Peyer's patch (tissue), 4 donors: ENCODE measurements at regions not wholly inside any gene's neighbourhood (a gene's known extent, or its start where the extent isn't known, plus 50 kb on each side); places are given as distances from the start of the nearest gene placed in this dataset.

Experiments used
- CTCF ChIP-seq, 6 experiments: fragments of 450-650 bp in 4 of 6; fragments of 200-600 bp in 2 of 6; sonication (generic) in 1 of 6; IDR thresholded peaks; one replicate each; pipeline ENCODE4 v1.5.1; 2017 to 2019; ENCODE audit warnings: antibody characterized with exemption in 6 of 6, mild to moderate bottlenecking in 3 of 6, moderate library complexity in 1 of 6
- POLR2A ChIP-seq, 2 donors: fragments of 450-650 bp; IDR thresholded peaks; one replicate each; pipeline ENCODE4 v1.5.1; 2017; ENCODE audit warnings: antibody characterized with exemption in 2 of 2, mild to moderate bottlenecking in 2 of 2, moderate library complexity in 2 of 2

- TF ChIP-seq CTCF (IDR thresholded peaks at IDR 0.05), result no peak
- no peak for TF ChIP-seq POLR2A (IDR thresholded peaks at IDR 0.05)
Observed at GRCh38 chr14:89085231-89085731, 260.8 kb downstream of the TTC8 start.
